Stimulated activated CD4-positive, alpha-beta T cell treated with anti-CD3 and anti-CD28 coated beads, Interleukin-2, amount 100 ng/mL, for 48 hours (primary cell): ENCODE measurements at regions not wholly inside any gene's neighbourhood (a gene's known extent, or its start where the extent isn't known, plus 50 kb on each side); places are given as distances from the start of the nearest gene placed in this dataset.

ENCODE experiments used
- DNase-seq, 2 donors: peaks; one replicate each; pipeline ENCODE4 v3.0.0-alpha.2; 2020

GRCh38 chr16:50909831-50910735 is 168.2 kb downstream of the CYLD start:
- no peak for DNase-seq

GRCh38 chr16:50908468-50908867 is 166.6 kb downstream of the CYLD start:
- no peak for DNase-seq

GRCh38 chr16:50906454-50906853 is 164.6 kb downstream of the CYLD start:
- DNase-seq, result no peak

GRCh38 chr16:50902457-50902856 is 160.6 kb downstream of the CYLD start:
- DNase-seq, result no peak

GRCh38 chr16:50901062-50901461 is 159.2 kb downstream of the CYLD start:
- no peak for DNase-seq

- DNase-seq, result no peak
Observed at GRCh38 chr16:50900391-50900942, 158.6 kb downstream of the CYLD start.

- DNase-seq, result no peak
Observed at GRCh38 chr16:50899951-50900350, 158.1 kb downstream of the CYLD start.

- DNase-seq, result no peak
Observed at GRCh38 chr16:50889746-50890145, 147.9 kb downstream of the CYLD start.

GRCh38 chr16:50889276-50889675 is 147.4 kb downstream of the CYLD start:
- no peak for DNase-seq

GRCh38 chr16:50888486-50889261 is 146.8 kb downstream of the CYLD start:
- no peak for DNase-seq

GRCh38 chr16:50887500-50888298 is 145.8 kb downstream of the CYLD start:
- DNase-seq, result no peak

GRCh38 chr16:50884066-50884860 is 142.4 kb downstream of the CYLD start:
- DNase-seq, result peak; percentile 39 to 53

GRCh38 chr16:50881956-50882355 is 140.1 kb downstream of the CYLD start:
- no peak for DNase-seq

GRCh38 chr16:50881331-50881830 is 139.5 kb downstream of the CYLD start:
- no peak for DNase-seq

- DNase-seq, result no peak
Observed at GRCh38 chr16:50880926-50881325, 139.0 kb downstream of the CYLD start.

GRCh38 chr16:50879873-50880695 is 138.2 kb downstream of the CYLD start:
- no peak for DNase-seq

- DNase-seq, result no peak
Observed at GRCh38 chr16:50878966-50879615, 137.2 kb downstream of the CYLD start.

GRCh38 chr16:50878536-50878935 is 136.7 kb downstream of the CYLD start:
- no peak for DNase-seq

GRCh38 chr16:50876263-50876662 is 134.4 kb downstream of the CYLD start:
- no peak for DNase-seq

- DNase-seq, result no peak
Observed at GRCh38 chr16:50868577-50868976, 126.7 kb downstream of the CYLD start.
